Activated CD4-positive, alpha-beta T cell treated with anti-CD3 and anti-CD28 coated beads, Interleukin-2, Interleukin-4, amounts not matched to agents 100 ng/mL and 50 ng/mL, durations not matched to agents 16 hours and 8 hours (primary cell): ENCODE measurements at regions not wholly inside any gene's neighbourhood (a gene's known extent, or its start where the extent isn't known, plus 50 kb on each side); places are given as distances from the start of the nearest gene placed in this dataset.
"Not testable (repeated sequence)": the region's sequence is repeated elsewhere in the genome, so short reads cannot be mapped to it uniquely, and the experiment has no call there.

Source experiments
- DNase-seq: peaks from one replicate; pipeline ENCODE4 v3.0.0-alpha.2; 2020; ENCODE audit warnings: low spot score

- DNase-seq = no peak
Measured at GRCh38 chr16:5298202-5298601, 200.6 kb upstream of the EEF2KMT start.

- no peak for DNase-seq
Measured at GRCh38 chr16:5296176-5296575, 198.6 kb upstream of the EEF2KMT start.

- not testable (repeated sequence) for DNase-seq
Measured at GRCh38 chr16:5295304-5295703, 197.7 kb upstream of the EEF2KMT start.

- DNase-seq = not testable (repeated sequence)
Measured at GRCh38 chr16:5282152-5282551, 184.6 kb upstream of the EEF2KMT start.

- DNase-seq = no peak
Measured at GRCh38 chr16:5257462-5257861, 159.9 kb upstream of the EEF2KMT start.

GRCh38 chr16:5252791-5253190 lies 155.2 kb upstream of the EEF2KMT start:
- DNase-seq = no peak

GRCh38 chr16:5247403-5247802 lies 149.8 kb upstream of the EEF2KMT start:
- not testable (repeated sequence) for DNase-seq

GRCh38 chr16:5240278-5240626 lies 142.7 kb upstream of the EEF2KMT start:
- not testable (repeated sequence) for DNase-seq

- peak; percentile 41 for DNase-seq
Measured at GRCh38 chr16:5239472-5240277, 142.1 kb upstream of the EEF2KMT start.

- DNase-seq = no peak
Measured at GRCh38 chr16:5235119-5235518, 137.5 kb upstream of the EEF2KMT start.

GRCh38 chr16:5234295-5235050 lies 136.9 kb upstream of the EEF2KMT start:
- no peak for DNase-seq

GRCh38 chr16:5231246-5231759 lies 133.7 kb upstream of the EEF2KMT start:
- DNase-seq = no peak

- DNase-seq = no peak
Measured at GRCh38 chr16:5228369-5228768, 130.8 kb upstream of the EEF2KMT start.

GRCh38 chr16:5225931-5226655 lies 128.5 kb upstream of the EEF2KMT start:
- DNase-seq = no peak

GRCh38 chr16:5222761-5223160 lies 125.2 kb upstream of the EEF2KMT start:
- no peak for DNase-seq

GRCh38 chr16:5221831-5222230 lies 124.2 kb upstream of the EEF2KMT start:
- not testable (repeated sequence) for DNase-seq

- DNase-seq = no peak
Measured at GRCh38 chr16:5220705-5221104, 123.1 kb upstream of the EEF2KMT start.

- no peak for DNase-seq
Measured at GRCh38 chr16:5216441-5217080, 119.0 kb upstream of the EEF2KMT start.

- DNase-seq = no peak
Measured at GRCh38 chr16:5215901-5216300, 118.3 kb upstream of the EEF2KMT start.

GRCh38 chr16:5214466-5214865 lies 116.9 kb upstream of the EEF2KMT start:
- DNase-seq = no peak

- DNase-seq = not testable (repeated sequence)
Measured at GRCh38 chr16:5212501-5212900, 114.9 kb upstream of the EEF2KMT start.
